Upper lobe of right lung (tissue), 1 donor: ENCODE measurements at regions not wholly inside any gene's neighbourhood (a gene's known extent, or its start where the extent isn't known, plus 50 kb on each side); places are given as distances from the start of the nearest gene placed in this dataset.
"Not testable (repeated sequence)": the region's sequence is repeated elsewhere in the genome, so short reads cannot be mapped to it uniquely, and the experiment has no call there.

Source experiments
- ATAC-seq: fragments of 200-7000 bp; cut with Tn5 transposase; one replicate; pipeline ENCODE4 v1.9.1; 2020; ENCODE audit warnings: mild to moderate bottlenecking, moderate library complexity
- DNase-seq: peaks from one replicate; pipeline ENCODE4 v3.0.0-alpha.2; 2020
- H3K27ac ChIP-seq: fragments of 200-600 bp; one replicate; pipeline ENCODE4 v1.8.0; 2022
- H3K27me3 ChIP-seq: fragments of 200-600 bp; one replicate; pipeline ENCODE4 v1.8.0; 2022; ENCODE audit warnings: mild to moderate bottlenecking
- H3K36me3 ChIP-seq: fragments of 200-600 bp; one replicate; pipeline ENCODE4 v1.8.0; 2022
- H3K4me1 ChIP-seq: fragments of 200-600 bp; one replicate; pipeline ENCODE4 v1.8.0; 2022
- H3K4me3 ChIP-seq: fragments of 200-600 bp; one replicate; pipeline ENCODE4 v1.8.0; 2022; ENCODE audit warnings: mild to moderate bottlenecking
- H3K9me3 ChIP-seq: fragments of 200-600 bp; one replicate; pipeline ENCODE4 v1.8.0; 2022
- intact Hi-C: fragments of 100-400 bp; cut with DNase I; formaldehyde crosslinking; loops from one replicate; pipeline ENCODE4 v1.11.0; 2022
- TF ChIP-seq, protein P1 (sequence below): fragments of 200-600 bp; IDR thresholded peaks from one replicate; pipeline ENCODE4 v1.8.0; 2022; ENCODE audit warnings: antibody characterized with exemption
- donor health status: DM: no; HTN: yes; CAD: no; lungs with severe emphysema.

DNA sequence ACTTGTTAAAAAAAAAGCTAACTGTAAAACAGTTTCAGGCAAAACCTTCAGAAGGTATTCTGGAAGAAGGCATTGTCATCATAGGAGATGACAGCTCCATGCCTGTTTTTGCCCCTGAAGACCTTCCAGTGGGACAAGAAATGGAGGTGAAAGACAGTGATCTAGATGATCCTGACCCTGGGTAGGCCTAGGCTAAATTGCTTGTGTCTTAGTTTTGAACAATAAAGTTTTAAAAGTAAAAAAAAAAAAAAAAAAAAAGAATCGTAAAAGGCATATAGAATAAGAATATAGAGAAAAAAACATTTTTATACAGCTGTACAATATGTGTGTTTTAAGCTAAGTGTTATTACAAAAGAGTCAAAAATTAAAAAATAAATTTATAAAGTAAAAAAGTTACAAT is 106.6 kb upstream of the PLXNA2 start:
- Histone ChIP-seq H3K4me1 (no peaks in the 10 kb centered on the region), H3K4me3 (no peak overlapping the region), H3K27me3 (no peaks in the 10 kb centered on the region), H3K36me3 (no peaks in the 10 kb centered on the region), H3K9me3 (no peaks in the 10 kb centered on the region), H3K27ac (no peak overlapping the region)
- DNase-seq (no peak), ATAC-seq (no peak)
- intact Hi-C loops, result no loop called here
- TF ChIP-seq, protein P1, sequence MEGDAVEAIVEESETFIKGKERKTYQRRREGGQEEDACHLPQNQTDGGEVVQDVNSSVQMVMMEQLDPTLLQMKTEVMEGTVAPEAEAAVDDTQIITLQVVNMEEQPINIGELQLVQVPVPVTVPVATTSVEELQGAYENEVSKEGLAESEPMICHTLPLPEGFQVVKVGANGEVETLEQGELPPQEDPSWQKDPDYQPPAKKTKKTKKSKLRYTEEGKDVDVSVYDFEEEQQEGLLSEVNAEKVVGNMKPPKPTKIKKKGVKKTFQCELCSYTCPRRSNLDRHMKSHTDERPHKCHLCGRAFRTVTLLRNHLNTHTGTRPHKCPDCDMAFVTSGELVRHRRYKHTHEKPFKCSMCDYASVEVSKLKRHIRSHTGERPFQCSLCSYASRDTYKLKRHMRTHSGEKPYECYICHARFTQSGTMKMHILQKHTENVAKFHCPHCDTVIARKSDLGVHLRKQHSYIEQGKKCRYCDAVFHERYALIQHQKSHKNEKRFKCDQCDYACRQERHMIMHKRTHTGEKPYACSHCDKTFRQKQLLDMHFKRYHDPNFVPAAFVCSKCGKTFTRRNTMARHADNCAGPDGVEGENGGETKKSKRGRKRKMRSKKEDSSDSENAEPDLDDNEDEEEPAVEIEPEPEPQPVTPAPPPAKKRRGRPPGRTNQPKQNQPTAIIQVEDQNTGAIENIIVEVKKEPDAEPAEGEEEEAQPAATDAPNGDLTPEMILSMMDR, result no peak

DNA sequence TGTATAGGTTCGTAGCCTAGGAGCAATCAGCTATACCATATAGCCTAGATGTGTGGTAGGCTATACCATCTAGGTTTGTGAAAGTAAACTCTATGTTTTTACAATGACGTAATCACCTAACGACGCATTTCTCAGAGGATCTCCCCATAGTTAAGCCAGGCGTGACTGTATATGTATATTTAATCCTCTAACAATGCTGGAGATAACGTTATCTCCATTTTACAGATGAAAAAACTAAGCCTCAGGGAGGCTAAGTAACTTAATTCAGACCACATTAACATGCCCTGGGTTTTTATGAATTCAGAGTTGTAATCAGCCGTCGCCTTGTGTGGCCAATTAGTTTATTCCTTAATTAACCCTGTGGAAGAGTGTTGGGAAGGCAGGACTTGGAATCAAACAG is 107.7 kb upstream of the PLXNA2 start:
- Histone ChIP-seq H3K27ac (no peak overlapping the region), H3K4me1 (no peaks in the 10 kb centered on the region), H3K4me3 (no peak overlapping the region), H3K9me3 (no peaks in the 10 kb centered on the region), H3K27me3 (no peaks in the 10 kb centered on the region), H3K36me3 (no peaks in the 10 kb centered on the region)
- ATAC-seq (no peak), DNase-seq (no peak)
- intact Hi-C loops, result no loop called here
- TF ChIP-seq, protein P1, result no peak

DNA sequence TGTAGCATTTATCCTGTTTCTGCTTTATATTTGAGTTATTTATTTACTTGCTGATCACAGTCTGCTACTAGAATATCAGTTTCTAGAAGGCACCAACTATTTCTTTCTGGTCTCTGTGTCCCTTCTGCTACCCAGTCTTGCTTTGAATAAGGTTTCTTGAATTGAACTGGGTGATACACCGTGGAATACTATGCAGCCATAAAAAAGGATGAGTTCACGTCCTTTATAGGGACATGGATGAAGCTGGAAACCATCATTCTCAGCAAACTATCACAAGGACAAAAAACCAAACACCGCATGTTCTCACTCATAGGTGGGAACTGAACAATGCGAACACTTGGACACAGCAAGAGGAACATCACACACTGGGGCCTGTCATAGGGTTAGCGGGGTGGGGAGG is 109.6 kb upstream of the PLXNA2 start:
- H3K36me3 ChIP-seq, H3K27me3 ChIP-seq, DNase-seq, H3K4me1 ChIP-seq, ATAC-seq, H3K27ac ChIP-seq, H3K4me3 ChIP-seq, H3K9me3 ChIP-seq, intact Hi-C loops: not testable (repeated sequence)

DNA sequence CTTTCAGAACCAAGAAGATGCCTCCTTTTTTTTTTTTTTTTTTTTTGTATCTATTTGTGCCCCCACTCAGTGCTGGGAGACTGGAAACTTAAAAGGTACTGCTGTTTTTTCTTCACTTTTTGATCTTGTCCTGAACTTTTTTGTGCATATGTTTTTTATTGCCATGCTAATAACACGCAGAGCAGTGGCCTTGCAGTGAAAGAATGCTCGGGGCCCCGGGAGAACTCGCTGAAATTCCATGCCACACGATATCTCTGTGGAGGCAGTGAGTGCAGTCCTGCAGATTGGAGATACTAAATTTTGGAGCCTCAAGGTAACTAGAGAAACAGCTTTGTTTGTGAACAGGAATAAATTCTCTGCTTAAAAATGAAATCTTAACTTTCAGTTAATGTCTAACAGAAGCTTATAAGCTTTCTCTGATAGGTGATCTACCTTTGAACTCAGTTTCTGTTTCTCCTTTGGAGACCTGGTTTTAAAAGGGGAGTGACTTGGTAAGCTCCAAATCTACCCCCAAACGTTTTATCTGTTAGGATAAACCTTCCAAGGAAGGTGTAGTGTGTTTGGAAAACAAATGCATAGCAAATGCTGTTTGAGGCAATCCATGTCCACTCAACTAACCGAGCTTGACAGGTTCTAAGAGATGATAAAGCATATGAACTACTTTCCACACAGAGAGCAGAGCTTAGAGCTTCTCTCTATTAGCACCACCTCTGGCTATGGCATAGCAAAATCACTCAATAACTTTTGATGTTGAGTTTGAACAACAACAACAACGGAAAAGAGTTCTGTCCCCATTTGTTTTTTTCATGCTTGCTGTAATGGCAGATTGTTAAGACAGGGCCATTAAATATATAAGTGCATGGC is 113.7 kb upstream of the PLXNA2 start:
- H3K27ac ChIP-seq, result no peak overlapping the region
- ATAC-seq (no peak), DNase-seq (no peak)
- no peaks in the 10 kb centered on the region for H3K4me1 ChIP-seq
- H3K9me3 ChIP-seq, result no peaks in the 10 kb centered on the region
- intact Hi-C loops, result no loop called here
- no peaks in the 10 kb centered on the region for H3K27me3 ChIP-seq
- H3K36me3 ChIP-seq, result no peaks in the 10 kb centered on the region
- TF ChIP-seq, protein P1, result no peak
- no peak overlapping the region for H3K4me3 ChIP-seq

DNA sequence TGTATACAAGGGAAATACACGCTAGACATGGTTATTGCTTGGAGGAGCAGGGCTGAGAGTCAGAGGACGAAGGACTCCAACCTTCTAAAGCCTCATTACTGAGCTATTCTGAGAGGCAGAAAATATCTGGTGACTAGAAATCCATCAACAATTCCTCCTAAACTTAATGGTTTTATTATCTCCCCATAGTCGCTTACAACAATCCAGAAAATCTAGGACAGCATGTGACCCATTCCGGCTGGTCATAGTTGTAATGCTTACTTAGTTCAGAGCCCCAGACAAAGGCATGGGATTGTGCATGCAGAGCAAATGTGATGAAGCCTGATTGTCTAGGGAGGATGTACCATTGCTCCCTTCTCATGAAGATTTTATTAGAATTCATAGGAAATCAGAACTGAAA is 114.5 kb upstream of the PLXNA2 start:
- TF ChIP-seq, protein P1, result no peak
- no peaks in the 10 kb centered on the region for H3K4me1 ChIP-seq
- intact Hi-C loops, result no loop called here
- no peak overlapping the region for H3K27ac ChIP-seq
- DNase-seq (no peak), ATAC-seq (no peak)
- H3K36me3 ChIP-seq, result no peaks in the 10 kb centered on the region
- H3K27me3 ChIP-seq, result no peaks in the 10 kb centered on the region
- H3K9me3 ChIP-seq, result no peaks in the 10 kb centered on the region
- no peak overlapping the region for H3K4me3 ChIP-seq

DNA sequence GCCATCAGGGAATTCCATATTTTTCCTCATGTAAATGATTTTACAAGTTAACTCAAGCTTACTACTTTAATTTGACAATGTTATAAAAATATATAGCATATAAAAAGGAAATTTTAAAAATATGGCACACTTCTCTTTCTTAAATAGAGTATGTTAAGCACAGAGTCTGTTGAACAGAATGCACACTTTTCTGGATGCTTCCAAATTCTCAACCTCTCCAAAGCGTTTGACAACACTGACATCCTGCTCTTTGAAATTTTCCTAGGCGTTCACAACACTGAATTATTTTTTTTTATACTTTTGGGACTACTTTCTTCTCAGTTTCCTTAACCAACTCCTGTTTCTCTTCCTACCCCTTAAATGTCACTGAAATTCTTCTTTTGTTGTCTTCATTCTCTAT is 117.8 kb upstream of the PLXNA2 start:
- no peaks in the 10 kb centered on the region for H3K36me3 ChIP-seq
- no peaks in the 10 kb centered on the region for H3K9me3 ChIP-seq
- ATAC-seq, result no peak
- H3K27me3 ChIP-seq, result no peaks in the 10 kb centered on the region
- TF ChIP-seq, protein P1, result no peak
- intact Hi-C loops, result no loop called here
- H3K4me3 ChIP-seq, result no peak overlapping the region
- DNase-seq, result no peak
- H3K27ac ChIP-seq, result no peak overlapping the region
- H3K4me1 ChIP-seq, result no peaks in the 10 kb centered on the region
